Gastroesophageal sphincter (tissue), 3 donors: ENCODE measurements at regions not wholly inside any gene's neighbourhood (a gene's known extent, or its start where the extent isn't known, plus 50 kb on each side); places are given as distances from the start of the nearest gene placed in this dataset.

Experiments used
- CTCF ChIP-seq, 4 experiments: fragments of 200-600 bp in 2 of 4; fragments of 450-650 bp in 2 of 4; sonication (generic) in 1 of 4; IDR thresholded peaks; one replicate each; pipeline ENCODE4 v1.5.1; 2017 to 2019; ENCODE audit warnings: antibody characterized with exemption in 4 of 4, mild to moderate bottlenecking in 2 of 4, moderate library complexity in 2 of 4
- EP300 ChIP-seq: sonication (generic); formaldehyde crosslinking; IDR thresholded peaks from one replicate; pipeline ENCODE4 v1.6.1; 2017; ENCODE audit warnings: antibody characterized with exemption, mild to moderate bottlenecking
- POLR2A ChIP-seq, 2 donors: fragments of 450-650 bp; IDR thresholded peaks; one replicate each; pipeline ENCODE4 v1.6.1; 2017; ENCODE audit warnings: antibody characterized with exemption in 2 of 2, mild to moderate bottlenecking in 2 of 2, moderate library complexity in 1 of 2
- POLR2AphosphoS5 ChIP-seq: sonication (generic); formaldehyde crosslinking; IDR thresholded peaks from one replicate; pipeline ENCODE4 v1.6.1; 2017; ENCODE audit warnings: antibody characterized with exemption

DNA sequence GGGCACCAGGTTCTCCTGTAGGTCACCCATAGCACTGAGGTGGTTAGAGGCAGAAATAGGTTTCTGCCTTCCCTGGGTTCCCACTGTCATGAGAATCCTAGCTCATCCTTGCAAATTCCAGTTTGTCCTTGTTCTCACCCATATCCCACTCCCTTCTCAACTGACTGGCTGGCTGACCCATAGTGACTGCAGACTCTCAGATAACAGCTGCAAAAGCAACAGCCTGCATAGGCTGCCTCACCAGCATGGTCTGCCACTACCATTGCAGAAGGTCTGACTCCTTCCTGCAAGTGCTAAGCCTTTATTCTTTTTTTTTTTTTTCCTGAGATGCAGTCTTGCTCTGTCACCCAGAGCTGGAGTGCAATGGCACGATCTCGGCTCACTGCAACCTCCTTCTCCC, 194.0 kb downstream of the SEMA6A start:
- TF ChIP-seq CTCF (IDR thresholded peaks at IDR 0.05): no peak
- no peak for TF ChIP-seq POLR2A (IDR thresholded peaks at IDR 0.05)
- TF ChIP-seq EP300: no peak
- no peak for TF ChIP-seq POLR2AphosphoS5
